Neural cell (in vitro differentiated cells): ENCODE measurements at regions not wholly inside any gene's neighbourhood (a gene's known extent, or its start where the extent isn't known, plus 50 kb on each side); places are given as distances from the start of the nearest gene placed in this dataset.

ENCODE experiments used
- EP300 ChIP-seq: fragments of 450-650 bp; conservative IDR thresholded peaks from 2 replicates; pipeline ENCODE4 v1.6.1; 2014; ENCODE audit warnings: antibody characterized with exemption, mild to moderate bottlenecking, moderate library complexity; ENCODE audit not compliant: poor library complexity, severe bottlenecking
- EZH2 ChIP-seq: fragments of 200-600, 300-800 bp; shearing (Covaris generic), sonication (generic); IDR thresholded peaks from 2 replicates; pipeline ENCODE4 v1.6.1; 2014; ENCODE audit warnings: antibody characterized with exemption, low read length, borderline replicate concordance, mild to moderate bottlenecking; ENCODE audit not compliant: insufficient read depth, poor library complexity, severe bottlenecking
- RAD21 ChIP-seq: fragments of 450-650 bp; conservative IDR thresholded peaks from 2 replicates; pipeline ENCODE4 v1.6.1; 2014; ENCODE audit warnings: antibody characterized with exemption, mild to moderate bottlenecking, moderate library complexity
- TF ChIP-seq, protein P1 (sequence below): fragments of 450-650 bp; IDR thresholded peaks from 2 replicates; pipeline ENCODE4 v1.5.1; 2014; ENCODE audit warnings: antibody characterized with exemption, mild to moderate bottlenecking, moderate library complexity; ENCODE audit not compliant: poor library complexity, severe bottlenecking
- TF ChIP-seq, protein P2 (sequence below): IDR thresholded peaks from 2 replicates; pipeline ENCODE4 v1.6.1; 2012; ENCODE audit warnings: borderline replicate concordance

DNA sequence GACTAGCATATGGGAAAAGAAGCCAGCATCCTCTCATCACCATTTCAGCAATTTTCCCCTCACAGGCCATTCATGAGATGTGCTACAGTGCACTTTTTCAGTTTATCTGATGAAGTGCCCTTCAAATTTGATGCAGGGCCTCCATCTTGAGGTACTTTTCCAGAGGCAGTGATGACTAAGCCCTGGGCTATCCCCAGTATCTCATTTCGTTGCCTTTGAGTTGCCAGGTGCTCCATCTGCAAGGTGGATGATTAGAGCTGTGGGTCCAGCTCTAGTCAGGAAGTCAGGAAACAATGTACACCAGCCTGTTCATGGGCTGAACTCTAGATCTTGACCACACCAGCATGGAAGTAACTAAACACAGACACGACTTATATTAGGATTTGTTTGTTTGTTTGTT lies 425.2 kb downstream of the METTL4 start:
- TF ChIP-seq, protein P1, sequence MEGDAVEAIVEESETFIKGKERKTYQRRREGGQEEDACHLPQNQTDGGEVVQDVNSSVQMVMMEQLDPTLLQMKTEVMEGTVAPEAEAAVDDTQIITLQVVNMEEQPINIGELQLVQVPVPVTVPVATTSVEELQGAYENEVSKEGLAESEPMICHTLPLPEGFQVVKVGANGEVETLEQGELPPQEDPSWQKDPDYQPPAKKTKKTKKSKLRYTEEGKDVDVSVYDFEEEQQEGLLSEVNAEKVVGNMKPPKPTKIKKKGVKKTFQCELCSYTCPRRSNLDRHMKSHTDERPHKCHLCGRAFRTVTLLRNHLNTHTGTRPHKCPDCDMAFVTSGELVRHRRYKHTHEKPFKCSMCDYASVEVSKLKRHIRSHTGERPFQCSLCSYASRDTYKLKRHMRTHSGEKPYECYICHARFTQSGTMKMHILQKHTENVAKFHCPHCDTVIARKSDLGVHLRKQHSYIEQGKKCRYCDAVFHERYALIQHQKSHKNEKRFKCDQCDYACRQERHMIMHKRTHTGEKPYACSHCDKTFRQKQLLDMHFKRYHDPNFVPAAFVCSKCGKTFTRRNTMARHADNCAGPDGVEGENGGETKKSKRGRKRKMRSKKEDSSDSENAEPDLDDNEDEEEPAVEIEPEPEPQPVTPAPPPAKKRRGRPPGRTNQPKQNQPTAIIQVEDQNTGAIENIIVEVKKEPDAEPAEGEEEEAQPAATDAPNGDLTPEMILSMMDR = no peak
- TF ChIP-seq EP300 (no peak), EZH2 (no peak), RAD21 (no peak)
- TF ChIP-seq, protein P2, sequence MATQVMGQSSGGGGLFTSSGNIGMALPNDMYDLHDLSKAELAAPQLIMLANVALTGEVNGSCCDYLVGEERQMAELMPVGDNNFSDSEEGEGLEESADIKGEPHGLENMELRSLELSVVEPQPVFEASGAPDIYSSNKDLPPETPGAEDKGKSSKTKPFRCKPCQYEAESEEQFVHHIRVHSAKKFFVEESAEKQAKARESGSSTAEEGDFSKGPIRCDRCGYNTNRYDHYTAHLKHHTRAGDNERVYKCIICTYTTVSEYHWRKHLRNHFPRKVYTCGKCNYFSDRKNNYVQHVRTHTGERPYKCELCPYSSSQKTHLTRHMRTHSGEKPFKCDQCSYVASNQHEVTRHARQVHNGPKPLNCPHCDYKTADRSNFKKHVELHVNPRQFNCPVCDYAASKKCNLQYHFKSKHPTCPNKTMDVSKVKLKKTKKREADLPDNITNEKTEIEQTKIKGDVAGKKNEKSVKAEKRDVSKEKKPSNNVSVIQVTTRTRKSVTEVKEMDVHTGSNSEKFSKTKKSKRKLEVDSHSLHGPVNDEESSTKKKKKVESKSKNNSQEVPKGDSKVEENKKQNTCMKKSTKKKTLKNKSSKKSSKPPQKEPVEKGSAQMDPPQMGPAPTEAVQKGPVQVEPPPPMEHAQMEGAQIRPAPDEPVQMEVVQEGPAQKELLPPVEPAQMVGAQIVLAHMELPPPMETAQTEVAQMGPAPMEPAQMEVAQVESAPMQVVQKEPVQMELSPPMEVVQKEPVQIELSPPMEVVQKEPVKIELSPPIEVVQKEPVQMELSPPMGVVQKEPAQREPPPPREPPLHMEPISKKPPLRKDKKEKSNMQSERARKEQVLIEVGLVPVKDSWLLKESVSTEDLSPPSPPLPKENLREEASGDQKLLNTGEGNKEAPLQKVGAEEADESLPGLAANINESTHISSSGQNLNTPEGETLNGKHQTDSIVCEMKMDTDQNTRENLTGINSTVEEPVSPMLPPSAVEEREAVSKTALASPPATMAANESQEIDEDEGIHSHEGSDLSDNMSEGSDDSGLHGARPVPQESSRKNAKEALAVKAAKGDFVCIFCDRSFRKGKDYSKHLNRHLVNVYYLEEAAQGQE = no peak
